Epithelial cell of proximal tubule (primary cell): ENCODE measurements at regions not wholly inside any gene's neighbourhood (a gene's known extent, or its start where the extent isn't known, plus 50 kb on each side); places are given as distances from the start of the nearest gene placed in this dataset.

ENCODE experiments used
- DNase-seq: peaks from one replicate; pipeline ENCODE4 v3.0.0-alpha.2; 2011; ENCODE audit warnings: low read depth
- H3K4me3 ChIP-seq: 2 replicates; pipeline ENCODE4 v1.5.1; 2011; ENCODE audit warnings: low read depth, mild to moderate bottlenecking, low read length
- CTCF ChIP-seq: conservative IDR thresholded peaks from 2 replicates; pipeline ENCODE4 v1.5.1; 2012; ENCODE audit warnings: low read depth, mild to moderate bottlenecking, low read length

GRCh38 chr17:71109697-71110096, 940.4 kb downstream of the KCNJ2 start:
- TF ChIP-seq CTCF, result no peak
- DNase-seq, result no peak

GRCh38 chr17:71110326-71110725, 941.0 kb downstream of the KCNJ2 start:
- peak; percentile 20 for DNase-seq
- H3K4me3 ChIP-seq, result no peak overlapping the region
- TF ChIP-seq CTCF, result no peak

More at GRCh38 chr17:71109697-71110096, 940.4 kb downstream of the KCNJ2 start:
- no peak overlapping the region for H3K4me3 ChIP-seq

GRCh38 chr17:71111460-71111859, 942.1 kb downstream of the KCNJ2 start:
- no peak for TF ChIP-seq CTCF
- DNase-seq, result no peak
- H3K4me3 ChIP-seq, result no peak overlapping the region

- TF ChIP-seq CTCF, result no peak
- no peak overlapping the region for H3K4me3 ChIP-seq
- DNase-seq, result no peak
Observed at GRCh38 chr17:71111934-71112333, 942.6 kb downstream of the KCNJ2 start.

DNA sequence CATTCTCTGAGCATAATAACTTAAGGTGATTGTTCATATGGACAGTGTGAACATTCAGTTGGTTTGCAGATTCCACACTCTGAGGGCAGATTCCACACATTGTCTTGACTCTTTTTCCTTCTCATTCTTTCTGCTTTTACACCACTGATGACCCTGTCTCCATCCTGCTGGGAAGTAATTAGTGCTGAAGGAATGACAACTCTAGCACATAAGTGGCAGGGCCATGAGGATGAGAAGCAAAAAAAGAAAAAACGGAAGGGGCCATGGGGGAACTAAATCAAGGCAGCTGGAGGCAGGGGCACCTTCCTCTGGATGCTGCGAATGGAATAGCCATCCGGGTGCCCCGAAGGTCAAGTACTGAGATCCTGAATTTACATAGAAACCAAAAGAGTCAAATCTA, 944.0 kb downstream of the KCNJ2 start:
- no peak overlapping the region for H3K4me3 ChIP-seq
- no peak for DNase-seq
- no peak for TF ChIP-seq CTCF

DNA sequence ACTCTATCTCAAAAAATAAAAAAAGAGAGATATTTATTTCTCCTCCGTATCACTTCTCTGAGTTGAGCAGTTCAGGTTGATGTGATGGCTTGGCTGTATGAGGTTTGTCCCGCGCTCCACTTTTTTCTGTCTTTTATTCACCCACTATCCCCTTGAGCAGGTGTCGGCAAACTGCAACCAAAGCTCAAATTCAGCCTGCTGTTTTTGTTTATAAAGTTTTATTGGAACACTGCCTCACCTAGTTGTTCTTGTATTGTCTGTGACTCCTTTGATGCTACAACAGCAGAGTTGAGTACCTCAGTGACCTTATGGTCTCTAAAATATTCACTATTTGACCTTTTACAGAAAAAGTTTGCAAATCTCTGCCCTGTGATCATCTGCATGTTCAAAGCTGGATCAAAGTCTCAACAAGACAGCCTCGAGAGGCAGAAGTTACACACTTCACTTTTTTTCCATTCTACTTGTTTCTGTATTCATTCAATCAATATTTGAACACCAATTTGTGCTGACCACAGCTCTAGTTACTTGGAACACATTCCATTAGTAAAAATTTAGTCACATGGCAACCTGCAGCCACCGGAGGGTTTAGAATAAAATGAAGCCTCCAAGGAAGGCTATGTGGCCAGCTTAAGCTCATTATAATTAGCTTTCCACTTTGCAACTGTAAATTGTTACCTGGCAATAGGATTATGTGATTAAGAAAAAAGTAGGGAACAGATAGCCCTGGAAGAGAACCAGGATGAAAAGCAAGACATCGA, 945.8 kb downstream of the KCNJ2 start:
- no peak for DNase-seq
- no peak for TF ChIP-seq CTCF
- H3K4me3 ChIP-seq, result no peak overlapping the region

GRCh38 chr17:71115669-71115972, 946.3 kb downstream of the KCNJ2 start:
- no peak for DNase-seq
- TF ChIP-seq CTCF, result no peak
- no peak overlapping the region for H3K4me3 ChIP-seq
